Skeletal muscle satellite cell (primary cell): ENCODE measurements at regions not wholly inside any gene's neighbourhood (a gene's known extent, or its start where the extent isn't known, plus 50 kb on each side); places are given as distances from the start of the nearest gene placed in this dataset.

Experiments used
- H3K27me3 ChIP-seq: 2 replicates; pipeline ENCODE4 v1.7.0; 2013; ENCODE audit warnings: low read length; ENCODE audit not compliant: control insufficient read depth, insufficient read depth
- H3K36me3 ChIP-seq: 2 replicates; pipeline ENCODE4 v1.7.0; 2013; ENCODE audit warnings: mild to moderate bottlenecking, control low read depth, low read length; ENCODE audit not compliant: insufficient read depth
- H3K4me1 ChIP-seq: 2 replicates; pipeline ENCODE4 v1.7.0; 2013; ENCODE audit warnings: low read length; ENCODE audit not compliant: control insufficient read depth, insufficient read depth
- H3K4me2 ChIP-seq: 2 replicates; pipeline ENCODE4 v1.7.0; 2013; ENCODE audit warnings: mild to moderate bottlenecking, low read length
- H3K4me3 ChIP-seq: 2 replicates; pipeline ENCODE4 v1.7.0; 2013; ENCODE audit warnings: low read length
- H3K9ac ChIP-seq: 2 replicates; pipeline ENCODE4 v1.7.0; 2013; ENCODE audit warnings: mild to moderate bottlenecking, low read depth, low read length, moderate library complexity
- H3K9me3 ChIP-seq: replicated peaks from 2 replicates; pipeline ENCODE4 v1.7.0; 2013; ENCODE audit warnings: mild to moderate bottlenecking, control low read depth, low read length

DNA sequence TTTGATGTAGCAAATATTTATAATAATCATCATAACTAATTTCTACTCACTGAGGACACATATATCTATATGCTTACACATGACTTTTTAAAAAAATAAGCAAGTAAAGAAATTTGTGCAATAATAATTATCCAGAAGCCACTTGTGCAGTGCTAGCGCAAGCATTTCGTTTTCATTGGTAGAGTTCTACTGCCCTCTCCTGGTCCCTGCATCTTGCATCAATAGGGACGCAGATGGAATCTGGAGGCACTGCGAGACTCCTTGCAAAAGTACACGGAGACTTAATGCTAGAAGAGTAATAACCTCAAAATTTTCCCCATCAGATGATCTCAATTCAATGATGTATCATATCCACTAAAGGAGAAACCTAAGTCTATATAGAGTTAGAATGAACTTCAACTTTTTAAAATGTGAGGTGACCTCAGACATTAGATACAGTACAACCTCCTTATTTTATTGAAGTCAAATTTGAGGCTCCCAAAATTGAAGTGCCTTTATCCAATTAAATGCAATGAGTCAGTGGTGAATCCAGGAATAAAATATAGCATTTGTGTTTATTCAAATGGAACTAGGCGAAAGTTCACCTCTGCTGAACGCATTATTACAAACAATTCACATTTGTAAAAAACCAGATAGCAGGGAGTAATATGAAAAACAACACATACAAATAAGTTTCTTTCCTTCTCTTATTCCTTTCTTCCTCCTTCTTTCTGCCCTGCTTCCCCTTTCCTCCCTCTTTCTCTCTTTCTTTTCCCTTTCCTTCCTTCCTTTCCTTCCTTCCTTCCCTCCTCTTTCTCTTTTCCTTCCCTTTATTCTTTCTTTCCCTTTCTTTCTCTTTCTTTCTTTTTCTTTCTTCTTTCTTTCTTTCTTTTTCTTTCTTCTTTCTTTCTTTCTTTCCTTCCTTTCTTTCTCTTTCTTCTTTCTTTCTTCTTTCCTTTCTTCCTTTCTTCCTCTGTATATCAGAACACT lies 450.0 kb downstream of the ANKRD50 start:
- no peaks in the 10 kb centered on the region for H3K36me3 ChIP-seq
- H3K9me3 ChIP-seq, result no peaks in the 10 kb centered on the region
- no peaks in the 10 kb centered on the region for H3K27me3 ChIP-seq
- H3K4me1 ChIP-seq, result no peaks in the 10 kb centered on the region
- no peak overlapping the region for H3K9ac ChIP-seq
- no peak overlapping the region for H3K4me3 ChIP-seq
- peak overlapping the region; percentile 29 for H3K4me2 ChIP-seq

DNA sequence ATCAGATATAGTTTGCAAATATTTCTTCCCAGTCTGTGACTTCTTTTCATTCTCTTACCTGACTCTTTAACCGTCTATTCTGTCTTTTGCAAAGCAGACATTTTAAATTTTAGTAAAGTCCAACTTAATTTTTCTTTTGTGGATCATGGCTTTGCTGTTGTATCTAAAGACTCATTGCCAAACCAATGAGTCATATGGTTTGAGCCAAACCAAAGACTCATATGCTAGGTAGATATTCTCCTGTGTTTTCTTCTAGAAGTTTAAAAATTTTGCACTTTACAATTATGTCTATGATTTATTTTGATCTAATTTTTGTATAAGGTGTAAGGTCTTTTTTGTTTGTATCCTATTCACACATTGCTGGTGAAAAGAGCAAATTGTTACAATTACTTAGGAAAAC lies 446.8 kb downstream of the ANKRD50 start:
- no peak overlapping the region for H3K4me3 ChIP-seq
- no peaks in the 10 kb centered on the region for H3K27me3 ChIP-seq
- no peaks in the 10 kb centered on the region for H3K36me3 ChIP-seq
- no peak overlapping the region for H3K9ac ChIP-seq
- no peaks in the 10 kb centered on the region for H3K9me3 ChIP-seq
- no peak overlapping the region for H3K4me2 ChIP-seq
- H3K4me1 ChIP-seq, result no peaks in the 10 kb centered on the region

DNA sequence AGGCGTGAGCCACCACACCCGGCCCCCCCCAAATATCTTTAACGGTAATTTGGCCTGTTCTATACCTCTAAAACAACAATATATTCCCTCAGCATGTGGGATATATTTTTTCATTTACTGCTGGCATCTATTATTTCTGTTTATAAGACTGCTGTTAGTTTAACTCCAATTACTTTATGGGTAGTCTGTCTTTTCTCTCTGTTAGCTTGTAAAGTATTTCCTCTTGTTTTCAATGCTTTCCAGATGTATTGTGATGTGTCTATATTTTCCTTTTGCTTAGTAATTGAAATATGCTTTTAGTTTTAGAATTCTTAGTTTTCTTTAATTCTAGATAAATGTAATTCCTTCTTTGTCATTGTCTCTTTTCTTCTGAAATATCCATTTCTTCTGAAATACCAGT lies 445.8 kb downstream of the ANKRD50 start:
- no peak overlapping the region for H3K4me2 ChIP-seq
- no peak overlapping the region for H3K4me3 ChIP-seq
- no peak overlapping the region for H3K9ac ChIP-seq
- no peaks in the 10 kb centered on the region for H3K36me3 ChIP-seq
- no peaks in the 10 kb centered on the region for H3K4me1 ChIP-seq
- H3K27me3 ChIP-seq, result no peaks in the 10 kb centered on the region
- H3K9me3 ChIP-seq, result no peaks in the 10 kb centered on the region

DNA sequence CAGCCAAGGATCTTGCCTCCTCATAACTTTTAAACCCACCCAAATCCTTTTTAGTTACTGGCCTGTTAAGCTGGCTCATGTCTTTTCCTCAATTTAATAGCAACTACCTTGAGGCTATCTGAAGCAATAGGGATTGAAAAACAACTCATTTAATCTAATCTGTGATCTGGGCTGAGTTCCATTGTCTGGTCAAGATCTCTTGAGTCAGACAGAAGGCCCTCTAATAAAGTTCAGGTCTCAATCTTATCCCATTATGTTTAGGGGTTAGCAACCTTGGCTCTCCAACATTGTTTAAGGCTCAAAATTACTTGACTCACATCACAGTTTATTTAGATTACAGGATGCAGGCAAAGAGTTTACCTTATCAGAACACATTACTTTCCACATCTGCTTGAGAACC lies 436.1 kb downstream of the ANKRD50 start:
- Histone ChIP-seq H3K27me3 (no peaks in the 10 kb centered on the region), H3K9me3 (no peaks in the 10 kb centered on the region), H3K4me2 (no peak overlapping the region), H3K9ac (no peak overlapping the region), H3K4me3 (no peak overlapping the region), H3K4me1 (no peaks in the 10 kb centered on the region), H3K36me3 (no peaks in the 10 kb centered on the region)

DNA sequence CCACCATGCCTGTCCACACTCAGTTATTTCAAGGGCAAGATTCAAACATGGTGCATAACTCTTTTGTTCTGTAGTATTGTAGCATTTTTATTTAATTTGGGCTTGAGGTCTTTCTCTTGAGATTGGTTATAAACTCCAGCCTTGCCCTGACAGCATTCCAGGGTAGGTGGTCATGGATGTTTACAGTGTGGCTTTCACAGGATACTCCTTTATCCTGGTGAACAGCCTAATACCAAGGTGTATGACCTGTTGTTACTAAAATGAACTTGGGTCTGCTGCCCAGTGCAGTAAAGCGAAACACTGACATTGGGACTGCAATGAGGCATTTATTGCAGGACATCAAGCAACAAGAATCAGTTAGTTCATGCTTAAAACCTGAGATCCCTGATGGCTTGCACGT lies 434.8 kb downstream of the ANKRD50 start:
- H3K4me2 ChIP-seq, result no peak overlapping the region
- no peak overlapping the region for H3K4me3 ChIP-seq
- H3K9me3 ChIP-seq, result no peaks in the 10 kb centered on the region
- no peaks in the 10 kb centered on the region for H3K4me1 ChIP-seq
- no peaks in the 10 kb centered on the region for H3K36me3 ChIP-seq
- no peaks in the 10 kb centered on the region for H3K27me3 ChIP-seq
- no peak overlapping the region for H3K9ac ChIP-seq

- Histone ChIP-seq H3K4me3 (no peak overlapping the region), H3K4me1 (no peaks in the 10 kb centered on the region), H3K9ac (no peak overlapping the region), H3K4me2 (no peak overlapping the region), H3K36me3 (no peaks in the 10 kb centered on the region), H3K9me3 (no peaks in the 10 kb centered on the region), H3K27me3 (no peaks in the 10 kb centered on the region)
Measured at GRCh38 chr4:124278477-124278876, 434.1 kb downstream of the ANKRD50 start.

- no peak overlapping the region for H3K9ac ChIP-seq
- no peak overlapping the region for H3K4me2 ChIP-seq
- H3K4me1 ChIP-seq, result no peaks in the 10 kb centered on the region
- H3K27me3 ChIP-seq, result no peaks in the 10 kb centered on the region
- H3K9me3 ChIP-seq, result no peaks in the 10 kb centered on the region
- H3K4me3 ChIP-seq, result no peak overlapping the region
- no peaks in the 10 kb centered on the region for H3K36me3 ChIP-seq
Measured at GRCh38 chr4:124279741-124280140, 432.8 kb downstream of the ANKRD50 start.

GRCh38 chr4:124282301-124282898 lies 430.1 kb downstream of the ANKRD50 start:
- Histone ChIP-seq H3K36me3 (no peaks in the 10 kb centered on the region), H3K4me1 (no peaks in the 10 kb centered on the region), H3K9me3 (no peaks in the 10 kb centered on the region), H3K4me3 (no peak overlapping the region), H3K4me2 (no peak overlapping the region), H3K27me3 (no peaks in the 10 kb centered on the region), H3K9ac (no peak overlapping the region)

GRCh38 chr4:124288706-124289486 lies 423.6 kb downstream of the ANKRD50 start:
- Histone ChIP-seq H3K9ac (no peak overlapping the region), H3K4me1 (no peaks in the 10 kb centered on the region), H3K4me2 (no peak overlapping the region), H3K27me3 (no peaks in the 10 kb centered on the region), H3K36me3 (no peaks in the 10 kb centered on the region), H3K4me3 (no peak overlapping the region), H3K9me3 (no peaks in the 10 kb centered on the region)

DNA sequence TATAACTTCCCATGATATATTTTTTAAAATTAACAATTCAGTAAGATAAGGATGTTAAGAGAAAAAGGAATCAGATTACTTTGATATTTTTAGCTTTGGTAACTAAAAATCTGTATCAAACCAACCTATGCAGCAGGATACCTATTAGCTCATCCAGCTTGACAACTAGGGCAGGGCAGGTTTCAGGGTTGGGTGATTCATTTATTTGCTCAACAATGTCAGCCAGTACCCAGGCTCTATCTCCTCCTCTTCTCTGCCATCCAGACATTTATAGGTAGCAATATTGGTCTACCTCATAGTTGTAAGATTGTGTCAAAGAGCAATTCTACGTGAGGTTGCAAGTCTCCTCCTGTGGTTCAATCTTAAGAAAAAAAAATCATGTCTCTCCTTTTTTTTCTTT lies 421.9 kb downstream of the ANKRD50 start:
- Histone ChIP-seq H3K4me3 (no peak overlapping the region), H3K36me3 (no peaks in the 10 kb centered on the region), H3K9me3 (no peaks in the 10 kb centered on the region), H3K4me2 (no peak overlapping the region), H3K9ac (no peak overlapping the region), H3K27me3 (no peaks in the 10 kb centered on the region), H3K4me1 (no peaks in the 10 kb centered on the region)

GRCh38 chr4:124295413-124295812 lies 417.1 kb downstream of the ANKRD50 start:
- no peaks in the 10 kb centered on the region for H3K36me3 ChIP-seq
- no peak overlapping the region for H3K4me2 ChIP-seq
- no peak overlapping the region for H3K4me3 ChIP-seq
- H3K9ac ChIP-seq, result no peak overlapping the region
- H3K9me3 ChIP-seq, result no peaks in the 10 kb centered on the region
- H3K27me3 ChIP-seq, result no peaks in the 10 kb centered on the region
- H3K4me1 ChIP-seq, result no peaks in the 10 kb centered on the region
